Neural cell (in vitro differentiated cells): ENCODE measurements at regions not wholly inside any gene's neighbourhood (a gene's known extent, or its start where the extent isn't known, plus 50 kb on each side); places are given as distances from the start of the nearest gene placed in this dataset.

Source experiments
- H2AFZ ChIP-seq: fragments of 200-600, 300-800 bp; sonication (generic), shearing (Covaris generic); 2 replicates; pipeline ENCODE4 v1.6.0; 2014; ENCODE audit warnings: low read depth, mild to moderate bottlenecking, antibody characterized with exemption, low read length, moderate library complexity
- H3F3A ChIP-seq: fragments of 200-600 bp; shearing (Covaris generic); 2 replicates; pipeline ENCODE4 v1.6.1; 2016; ENCODE audit warnings: mild to moderate bottlenecking, moderate library complexity, mixed read lengths, antibody characterized with exemption, low read length; ENCODE audit not compliant: insufficient read depth, poor library complexity, severe bottlenecking
- H3K27ac ChIP-seq: fragments of 200-600, 300-800 bp; sonication (generic), shearing (Covaris generic); 2 replicates; pipeline ENCODE4 v1.5.1; 2014; ENCODE audit warnings: mild to moderate bottlenecking, low read length, moderate library complexity
- H3K27me3 ChIP-seq: fragments of 300-800, 200-600 bp; sonication (generic), shearing (Covaris generic); 2 replicates; pipeline ENCODE4 v1.6.0; 2014; ENCODE audit warnings: mild to moderate bottlenecking, low read depth, low read length, moderate library complexity; ENCODE audit not compliant: insufficient read depth
- H3K36me3 ChIP-seq: fragments of 300-800, 200-600 bp; sonication (generic), shearing (Covaris generic); 2 replicates; pipeline ENCODE4 v1.5.1; 2014; ENCODE audit warnings: mild to moderate bottlenecking, antibody characterized with exemption, low read length, moderate library complexity; ENCODE audit not compliant: insufficient read depth
- H3K4me2 ChIP-seq: fragments of 300-800, 200-600 bp; sonication (generic), shearing (Covaris generic); 2 replicates; pipeline ENCODE4 v1.6.0; 2014; ENCODE audit warnings: mild to moderate bottlenecking, low read length
- H3K4me3 ChIP-seq: fragments of 300-800, 200-600 bp; sonication (generic), shearing (Covaris generic); 2 replicates; pipeline ENCODE4 v1.5.1; 2014; ENCODE audit warnings: mild to moderate bottlenecking, low read length, moderate library complexity
- H3K79me2 ChIP-seq: fragments of 200-600 bp; shearing (Covaris generic); replicated peaks from 2 replicates; pipeline ENCODE4 v1.6.0; 2014; ENCODE audit warnings: mild to moderate bottlenecking, low read length, moderate library complexity; ENCODE audit not compliant: insufficient read depth
- H3K9ac ChIP-seq: fragments of 300-800, 200-600 bp; sonication (generic), shearing (Covaris generic); 2 replicates; pipeline ENCODE4 v1.6.1; 2016; ENCODE audit warnings: mild to moderate bottlenecking, low read length, mixed read lengths
- H3K9me2 ChIP-seq: fragments of 200-600 bp; shearing (Covaris generic); 2 replicates; pipeline ENCODE4 v1.6.1; 2016; ENCODE audit warnings: mild to moderate bottlenecking, low read length, mixed read lengths; ENCODE audit not compliant: insufficient read depth
- H3K9me3 ChIP-seq: fragments of 200-600, 300-800 bp; sonication (generic), shearing (Covaris generic); 2 replicates; pipeline ENCODE4 v1.6.1; 2016; ENCODE audit warnings: mild to moderate bottlenecking, mixed run types, low read length, moderate library complexity, mixed read lengths
- H4K20me1 ChIP-seq: fragments of 200-600 bp; shearing (Covaris generic); 2 replicates; pipeline ENCODE4 v1.6.1; 2016; ENCODE audit warnings: mild to moderate bottlenecking, mixed run types; ENCODE audit not compliant: insufficient read depth
- CTCF ChIP-seq: fragments of 450-650 bp; IDR thresholded peaks from 2 replicates; pipeline ENCODE4 v1.5.1; 2014; ENCODE audit warnings: antibody characterized with exemption, mild to moderate bottlenecking, moderate library complexity; ENCODE audit not compliant: poor library complexity, severe bottlenecking
- EP300 ChIP-seq: fragments of 450-650 bp; conservative IDR thresholded peaks from 2 replicates; pipeline ENCODE4 v1.6.1; 2014; ENCODE audit warnings: antibody characterized with exemption, mild to moderate bottlenecking, moderate library complexity; ENCODE audit not compliant: poor library complexity, severe bottlenecking
- EZH2 ChIP-seq: fragments of 200-600, 300-800 bp; shearing (Covaris generic), sonication (generic); IDR thresholded peaks from 2 replicates; pipeline ENCODE4 v1.6.1; 2014; ENCODE audit warnings: antibody characterized with exemption, low read length, borderline replicate concordance, mild to moderate bottlenecking; ENCODE audit not compliant: insufficient read depth, poor library complexity, severe bottlenecking
- MXI1 ChIP-seq: fragments of 450-650 bp; conservative IDR thresholded peaks from 2 replicates; pipeline ENCODE4 v1.6.1; 2014; ENCODE audit warnings: antibody characterized with exemption, mild to moderate bottlenecking; ENCODE audit not compliant: poor library complexity, severe bottlenecking
- POLR2AphosphoS5 ChIP-seq: IDR thresholded peaks from 2 replicates; pipeline ENCODE4 v1.6.1; 2012
- RAD21 ChIP-seq: fragments of 450-650 bp; conservative IDR thresholded peaks from 2 replicates; pipeline ENCODE4 v1.6.1; 2014; ENCODE audit warnings: antibody characterized with exemption, mild to moderate bottlenecking, moderate library complexity
- REST ChIP-seq: IDR thresholded peaks from 2 replicates; pipeline ENCODE4 v1.6.1; 2012; ENCODE audit warnings: borderline replicate concordance
- SMC3 ChIP-seq: fragments of 450-650 bp; conservative IDR thresholded peaks from 2 replicates; pipeline ENCODE4 v1.6.1; 2014; ENCODE audit warnings: antibody characterized with exemption, mild to moderate bottlenecking, moderate library complexity; ENCODE audit not compliant: poor library complexity
- TAF1 ChIP-seq: IDR thresholded peaks from 2 replicates; pipeline ENCODE4 v1.6.1; 2012; ENCODE audit warnings: low read depth

DNA sequence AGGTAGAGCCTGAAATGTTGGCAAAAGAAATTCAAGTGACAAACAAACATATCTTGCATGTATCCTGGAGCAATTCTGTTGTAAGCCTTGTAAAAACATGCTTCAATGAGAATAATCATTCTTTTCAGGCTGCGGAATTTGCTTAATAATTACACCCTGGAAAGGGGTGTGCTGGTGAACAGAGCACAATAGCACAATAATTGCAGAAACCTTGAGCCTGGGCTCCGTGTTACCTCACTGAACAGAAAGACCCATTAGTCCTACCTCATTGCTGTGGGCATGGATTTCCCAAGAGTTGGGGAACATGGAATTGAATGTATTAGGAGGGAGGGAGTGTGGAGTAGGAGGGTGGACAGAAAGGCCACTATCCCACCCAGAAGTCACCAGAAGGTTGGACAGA is 168.0 kb upstream of the ALKAL2 start:
- no peaks in the 10 kb centered on the region for H3K27me3 ChIP-seq
- H3K27ac ChIP-seq, result no peak overlapping the region
- no peaks in the 10 kb centered on the region for H3K36me3 ChIP-seq
- no peak overlapping the region for H3K9ac ChIP-seq
- H2AFZ ChIP-seq, result no peak overlapping the region
- H3K4me2 ChIP-seq, result no peak overlapping the region
- no peaks in the 10 kb centered on the region for H3K79me2 ChIP-seq
- no peak for TF ChIP-seq EP300
- no peak for TF ChIP-seq REST
- TF ChIP-seq EZH2, result no peak
- TF ChIP-seq SMC3, result no peak
- no peak for TF ChIP-seq MXI1
- no peak for TF ChIP-seq CTCF
- no peak for TF ChIP-seq RAD21
- TF ChIP-seq POLR2AphosphoS5, result no peak
- TF ChIP-seq TAF1, result no peak
- no peaks in the 10 kb centered on the region for H3K9me2 ChIP-seq
- H3F3A ChIP-seq, result no peaks in the 10 kb centered on the region
- H3K4me3 ChIP-seq, result no peak overlapping the region
- H4K20me1 ChIP-seq, result no peaks in the 10 kb centered on the region
- no peaks in the 10 kb centered on the region for H3K9me3 ChIP-seq

DNA sequence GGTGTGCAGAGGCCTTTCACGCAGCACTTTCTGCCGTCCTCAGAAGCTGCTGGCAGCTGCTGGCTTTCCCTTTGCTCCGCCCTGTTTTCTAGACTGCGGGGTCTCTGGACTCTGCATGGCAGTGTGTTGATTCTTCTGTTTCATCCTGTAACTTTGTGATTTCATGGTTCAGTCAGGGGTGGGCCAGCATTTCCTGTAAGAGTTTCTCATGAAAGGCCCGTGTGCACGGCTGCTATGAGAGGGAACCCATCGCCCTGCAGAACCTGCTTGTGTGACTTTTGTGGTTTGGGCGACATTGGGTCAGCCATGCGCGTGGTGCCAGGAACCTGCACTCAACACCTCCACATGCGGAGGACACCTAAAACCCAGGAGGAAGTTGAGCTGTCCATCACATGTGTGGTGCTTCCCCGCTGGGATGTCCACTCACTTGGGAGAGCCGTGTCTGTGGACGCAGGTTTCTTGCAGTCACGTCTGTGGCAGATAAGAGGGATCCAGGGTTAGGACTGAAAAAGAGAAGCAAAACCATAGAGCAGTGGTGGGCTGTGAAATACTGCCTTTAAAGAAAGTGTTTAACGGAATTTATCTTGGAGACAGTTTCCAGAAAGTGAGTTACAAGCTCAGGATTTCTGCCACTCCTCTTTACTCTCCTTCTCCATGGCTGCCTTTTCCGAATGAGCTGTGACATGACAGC is 167.3 kb upstream of the ALKAL2 start:
- Histone ChIP-seq H3K79me2 (no peaks in the 10 kb centered on the region), H3F3A (no peaks in the 10 kb centered on the region), H4K20me1 (no peaks in the 10 kb centered on the region), H3K4me2 (no peak overlapping the region), H3K36me3 (no peaks in the 10 kb centered on the region), H3K27ac (no peak overlapping the region), H2AFZ (no peak overlapping the region), H3K4me3 (no peak overlapping the region), H3K9ac (no peak overlapping the region), H3K9me3 (no peaks in the 10 kb centered on the region), H3K27me3 (no peaks in the 10 kb centered on the region), H3K9me2 (no peaks in the 10 kb centered on the region)
- TF ChIP-seq REST (no peak), EZH2 (no peak), POLR2AphosphoS5 (no peak), MXI1 (no peak), TAF1 (no peak), RAD21 (no peak), CTCF (no peak), EP300 (no peak), SMC3 (no peak)
